ENCODE measurements at regions not wholly inside any gene's neighbourhood (a gene's known extent, or its start where the extent isn't known, plus 50 kb on each side); places are given as distances from the start of the nearest gene placed in this dataset.

- ChIA-PET CTCF (ENCODE audit: unreplicated experiment) (no interaction called here), POLR2A (no interaction called here)
- Histone ChIP-seq H3K4me2 (ENCODE audit: low read length) (no peak overlapping the region), H3K4me3 (ENCODE audit: low read depth, low read length, poor library complexity, severe bottlenecking) (no peak overlapping the region), H4K20me1 (ENCODE audit: insufficient read depth, low read length) (no peaks in the 10 kb centered on the region), H3K36me3 (ENCODE audit: insufficient read depth, low read length) (no peaks in the 10 kb centered on the region), H3K4me1 (ENCODE audit: insufficient read depth, low read length, poor library complexity, severe bottlenecking) (no peaks in the 10 kb centered on the region), H3K27ac (ENCODE audit: low read depth, low read length, poor library complexity, severe bottlenecking) (no peak overlapping the region), H3K9me2 (ENCODE audit: insufficient read depth, low read length) (no peaks in the 10 kb centered on the region), H3K79me2 (ENCODE audit: insufficient read depth, low read depth, low read length) (no peaks in the 10 kb centered on the region), H2AFZ (ENCODE audit: low read length) (no peak overlapping the region), H3K9me3 (ENCODE audit: low read length) (no peaks in the 10 kb centered on the region)
- intact Hi-C loops (cut with micrococcal nuclease; ENCODE audit: unreplicated experiment), result no loop called here
- DNase-seq (ENCODE audit: low spot score), result no peak
- TF ChIP-seq EZH2phosphoT487 (IDR thresholded peaks at IDR 0.05; ENCODE audit: borderline replicate concordance, low read depth, low read length) (no peak), CTCF (conservative IDR thresholded peaks at IDR 0.05; ENCODE audit: low read length) (no peak)
- no TSS peak for BruUV-seq (replicated peaks)
Measured at GRCh38 chr9:90098408-90098807, 493.6 kb downstream of the GADD45G start.

GRCh38 chr9:90099262-90099963 lies 494.6 kb downstream of the GADD45G start:
- Histone ChIP-seq H3K27ac (ENCODE audit: low read depth, low read length, poor library complexity, severe bottlenecking) (no peak overlapping the region), H3K36me3 (ENCODE audit: insufficient read depth, low read length) (no peaks in the 10 kb centered on the region), H3K4me1 (ENCODE audit: insufficient read depth, low read length, poor library complexity, severe bottlenecking) (no peaks in the 10 kb centered on the region), H2AFZ (ENCODE audit: low read length) (no peak overlapping the region), H3K4me3 (ENCODE audit: low read depth, low read length, poor library complexity, severe bottlenecking) (no peak overlapping the region), H3K4me2 (ENCODE audit: low read length) (no peak overlapping the region), H4K20me1 (ENCODE audit: insufficient read depth, low read length) (no peaks in the 10 kb centered on the region), H3K9me3 (ENCODE audit: low read length) (no peaks in the 10 kb centered on the region), H3K9me2 (ENCODE audit: insufficient read depth, low read length) (no peaks in the 10 kb centered on the region), H3K79me2 (ENCODE audit: insufficient read depth, low read depth, low read length) (no peaks in the 10 kb centered on the region)
- TF ChIP-seq EZH2phosphoT487 (IDR thresholded peaks at IDR 0.05; ENCODE audit: borderline replicate concordance, low read depth, low read length) (no peak), CTCF (conservative IDR thresholded peaks at IDR 0.05; ENCODE audit: low read length) (peak; percentile 67)
- intact Hi-C loops (cut with micrococcal nuclease; ENCODE audit: unreplicated experiment), result no loop called here
- ChIA-PET CTCF (ENCODE audit: unreplicated experiment) (interaction anchor here (1.4 kb wide), 1 partner anchor 490 kb away, joined by 4 read pairs; no protein-coding TSS in a partner anchor), POLR2A (no interaction called here)
- DNase-seq (ENCODE audit: low spot score), result peak; percentile 24
- BruUV-seq (replicated peaks), result no TSS peak

DNA sequence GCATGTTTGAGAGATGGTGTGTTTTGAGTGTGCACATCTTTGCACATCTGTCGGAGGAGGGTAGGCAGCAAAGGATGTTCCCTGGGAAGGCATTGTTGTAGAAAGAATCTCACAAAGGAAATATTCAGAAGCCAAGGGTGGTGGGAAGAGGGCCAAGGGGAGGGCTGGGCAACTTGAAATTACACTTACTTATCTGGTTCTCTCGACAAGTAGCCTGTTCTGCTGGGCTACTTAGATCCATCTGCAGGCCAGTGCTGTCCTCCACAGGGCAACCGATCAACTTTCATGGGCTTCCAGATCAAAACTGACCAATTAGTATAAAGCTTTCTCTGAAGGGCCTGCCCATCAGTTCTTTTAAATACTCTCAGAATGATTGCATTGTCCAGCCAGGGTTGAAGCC lies 495.2 kb downstream of the GADD45G start:
- POLR2A ChIA-PET, result no interaction called here
- intact Hi-C loops (cut with micrococcal nuclease; ENCODE audit: unreplicated experiment), result loop anchor here (10.0 kb wide), 1 partner anchor 185 kb away; no protein-coding TSS in a partner anchor
- TF ChIP-seq CTCF (conservative IDR thresholded peaks at IDR 0.05; ENCODE audit: low read length) (no peak), EZH2phosphoT487 (IDR thresholded peaks at IDR 0.05; ENCODE audit: borderline replicate concordance, low read depth, low read length) (no peak)

More for the DNA sequence above, 495.2 kb downstream of the GADD45G start:
- Histone ChIP-seq H3K4me1 (ENCODE audit: insufficient read depth, low read length, poor library complexity, severe bottlenecking) (no peaks in the 10 kb centered on the region), H4K20me1 (ENCODE audit: insufficient read depth, low read length) (no peaks in the 10 kb centered on the region), H3K4me2 (ENCODE audit: low read length) (no peak overlapping the region), H3K36me3 (ENCODE audit: insufficient read depth, low read length) (no peaks in the 10 kb centered on the region), H3K27ac (ENCODE audit: low read depth, low read length, poor library complexity, severe bottlenecking) (no peak overlapping the region), H2AFZ (ENCODE audit: low read length) (no peak overlapping the region), H3K9me2 (ENCODE audit: insufficient read depth, low read length) (no peaks in the 10 kb centered on the region), H3K79me2 (ENCODE audit: insufficient read depth, low read depth, low read length) (no peaks in the 10 kb centered on the region), H3K4me3 (ENCODE audit: low read depth, low read length, poor library complexity, severe bottlenecking) (no peak overlapping the region), H3K9me3 (ENCODE audit: low read length) (no peaks in the 10 kb centered on the region)
- no TSS peak for BruUV-seq (replicated peaks)
- CTCF ChIA-PET (ENCODE audit: unreplicated experiment), result interaction anchor here (1.4 kb wide), 1 partner anchor 491 kb away, joined by 4 read pairs; no protein-coding TSS in a partner anchor
- no peak for DNase-seq (ENCODE audit: low spot score)

Measured in OCI-LY7 (cell line).